Psoas muscle (tissue), 7 donors: ENCODE measurements at regions not wholly inside any gene's neighbourhood (a gene's known extent, or its start where the extent isn't known, plus 50 kb on each side); places are given as distances from the start of the nearest gene placed in this dataset.
"Not testable (repeated sequence)": the region's sequence is repeated elsewhere in the genome, so short reads cannot be mapped to it uniquely, and the experiment has no call there.

Experiments
- ATAC-seq, 4 donors: fragments of 200-7000 bp; cut with Tn5 transposase; one replicate each; pipeline ENCODE4 v1.9.1; 2020; ENCODE audit warnings: moderate library complexity in 3 of 4, mild to moderate bottlenecking in 2 of 4
- DNase-seq, 2 donors: peaks; one replicate each; pipeline ENCODE4 v3.0.0-alpha.2; 2020
- H3K27ac ChIP-seq: fragments of 200-600 bp; one replicate; pipeline ENCODE4 v1.8.0; 2022
- H3K27me3 ChIP-seq, 3 donors: fragments of 200-600 bp in 1 of 3; one replicate each; pipeline versions ENCODE4 v1.6.1 to v1.8.0; 2013 to 2022; ENCODE audit warnings: low read length in 2 of 3, mild to moderate bottlenecking in 2 of 3, moderate library complexity in 1 of 3; ENCODE audit not compliant: insufficient read depth in 3 of 3
- H3K36me3 ChIP-seq, 2 donors: fragments of 200-600 bp in 1 of 2; one replicate each; pipeline versions ENCODE4 v1.6.1 to v1.8.0; 2013 to 2022; ENCODE audit warnings: low read depth in 1 of 2, mild to moderate bottlenecking in 1 of 2, moderate library complexity in 1 of 2; ENCODE audit not compliant: insufficient read depth in 1 of 2
- H3K4me1 ChIP-seq: fragments of 200-600 bp; one replicate; pipeline ENCODE4 v1.8.0; 2022
- H3K4me3 ChIP-seq: fragments of 200-600 bp; one replicate; pipeline ENCODE4 v1.8.0; 2022; ENCODE audit warnings: mild to moderate bottlenecking
- H3K9me3 ChIP-seq: fragments of 200-600 bp; one replicate; pipeline ENCODE4 v1.8.0; 2022
- CTCF ChIP-seq: fragments of 200-600 bp; IDR thresholded peaks from one replicate; pipeline ENCODE4 v1.8.0; 2022; ENCODE audit warnings: antibody characterized with exemption
- WGBS, 3 donors: extraction: QIAGEN DNeasy Blood & Tissue Kit; methylation state at CpG; one replicate each; pipeline versions ENCODE4 v1.1.6 to v1.1.7; 2013; 5-methylcytosine and 5-hydroxymethylcytosine counted together
- intact Hi-C, 2 donors: fragments of 100-400 bp; cut with DNase I; formaldehyde crosslinking; loops; one replicate each; pipeline versions ENCODE4 v1.11.0 to v1.14.2; 2022
- donor health status: healthy with polysubstance abuse.
- donor health status: DM: no; HTN: no; CAD: no; lungs with moderate emphysema.
- donor health status: Bipolar disorder and iron deficiency.
- donor health status: healthy.
- donor health status: DM: yes; HTN: yes; CAD: no.
- donor health status: DM: no; HTN: no; CAD: no.
- donor health status: DM: yes; HTN: yes; CAD: no.

- intact Hi-C loops, result no loop called here
- H3K27me3 ChIP-seq, result peaks cover 3 to 26% (median 19%) of the 10 kb centered on the region in 3 donors
- no peak for ATAC-seq
Measured at GRCh38 chr1:143652187-143652586, 319.6 kb downstream of the FAM72C start.

GRCh38 chr1:143651350-143651992, 320.3 kb downstream of the FAM72C start:
- 2 to 11% (median 6%) methylated on average over 28 to 31 of the region's 31 CpGs for WGBS, 3 donors
- intact Hi-C loops, result no loop called here

More at GRCh38 chr1:143652187-143652586, 319.6 kb downstream of the FAM72C start:
- Histone ChIP-seq H3K9me3 (no peaks in the 10 kb centered on the region), H3K27ac (no peak overlapping the region), H3K4me3 (no peak overlapping the region), H3K36me3 (no peaks in the 10 kb centered on the region), H3K4me1 (no peaks in the 10 kb centered on the region)
- WGBS, 3 donors, result 7 to 16% (median 8%) methylated on average over 22 of the region's 22 CpGs
- TF ChIP-seq CTCF, result no peak
- DNase-seq, result no peak

GRCh38 chr1:143644035-143644434, 327.8 kb downstream of the FAM72C start:
- H3K36me3 ChIP-seq, intact Hi-C loops, H3K9me3 ChIP-seq, ATAC-seq, H3K27ac ChIP-seq, DNase-seq, H3K4me3 ChIP-seq, H3K27me3 ChIP-seq, H3K4me1 ChIP-seq: not testable (repeated sequence)
- 14 to 21% (median 21%) methylated on average over 1 of the region's 1 CpG for WGBS, 3 donors

More at GRCh38 chr1:143651350-143651992, 320.3 kb downstream of the FAM72C start:
- H3K36me3 ChIP-seq, result no peaks in the 10 kb centered on the region
- H3K9me3 ChIP-seq, result no peaks in the 10 kb centered on the region
- DNase-seq (no peak), ATAC-seq (no peak)
- peaks cover 3 to 26% (median 18%) of the 10 kb centered on the region in 3 donors for H3K27me3 ChIP-seq
- H3K4me1 ChIP-seq, result no peaks in the 10 kb centered on the region
- no peak overlapping the region for H3K27ac ChIP-seq
- no peak overlapping the region for H3K4me3 ChIP-seq
- TF ChIP-seq CTCF, result no peak

GRCh38 chr1:143643148-143643885, 328.5 kb downstream of the FAM72C start:
- TF ChIP-seq CTCF, result no peak
- H3K36me3 ChIP-seq, result no peaks in the 10 kb centered on the region
- H3K27ac ChIP-seq, result no peak overlapping the region
- WGBS, 3 donors, result 2 to 5% (median 2%) methylated on average over 55 to 56 of the region's 56 CpGs
- ATAC-seq (no peak), DNase-seq (no peak)
- no peaks in the 10 kb centered on the region for H3K4me1 ChIP-seq
- intact Hi-C loops, result no loop called here
- H3K9me3 ChIP-seq, result no peaks in the 10 kb centered on the region
- H3K4me3 ChIP-seq, result no peak overlapping the region
- peaks cover 3 to 10% (median 8%) of the 10 kb centered on the region in 3 donors for H3K27me3 ChIP-seq

GRCh38 chr1:143625886-143626285, 345.9 kb downstream of the FAM72C start:
- intact Hi-C loops, result no loop called here
- DNase-seq (no peak), ATAC-seq (no peak)
- no peak overlapping the region for H3K27ac ChIP-seq
- H3K9me3 ChIP-seq, result no peaks in the 10 kb centered on the region
- no peaks in the 10 kb centered on the region for H3K36me3 ChIP-seq
- no peak for TF ChIP-seq CTCF
- H3K4me3 ChIP-seq, result no peak overlapping the region
- WGBS, 3 donors, result 34 to 37% (median 36%) methylated on average over 2 of the region's 2 CpGs
- H3K4me1 ChIP-seq, result no peaks in the 10 kb centered on the region
- peaks cover 0 to 3% (median 0%) of the 10 kb centered on the region in 3 donors for H3K27me3 ChIP-seq
